NCI-H1417 (cell line): ENCODE measurements at regions not wholly inside any gene's neighbourhood (a gene's known extent, or its start where the extent isn't known, plus 50 kb on each side); places are given as distances from the start of the nearest gene placed in this dataset.

Experiments
- DNase-seq, 3 experiments: peaks; one replicate each; lab custom pipeline; 2025; lab: John Stamatoyannopoulos, UW

GRCh38 chr12:112559784-112560183, 141.0 kb downstream of the PTPN11 start:
- DNase-seq: no peak

- DNase-seq: peak in 1 of 3 experiments; percentile 16
These were observed 145.5 kb downstream of the PTPN11 start for GRCh38 chr12:112564160-112564784.

- no peak for DNase-seq
These were observed 149.9 kb downstream of the PTPN11 start for GRCh38 chr12:112568641-112569040.

GRCh38 chr12:112570096-112570495, 151.3 kb downstream of the PTPN11 start:
- DNase-seq: no peak

- DNase-seq: no peak
These were observed 154.4 kb downstream of the PTPN11 start for GRCh38 chr12:112573141-112573540.

GRCh38 chr12:112574896-112575558, 156.3 kb downstream of the PTPN11 start:
- DNase-seq: no peak

GRCh38 chr12:112575559-112576067, 156.9 kb downstream of the PTPN11 start:
- DNase-seq: no peak

GRCh38 chr12:112577473-112578329, 159.0 kb downstream of the PTPN11 start:
- DNase-seq: peak in 2 of 3 experiments; percentile 39 to 75

GRCh38 chr12:112584266-112584722, 165.5 kb downstream of the PTPN11 start:
- peak in 2 of 3 experiments; percentile 16 to 55 for DNase-seq

GRCh38 chr12:112586148-112586783, 167.5 kb downstream of the PTPN11 start:
- no peak for DNase-seq

- DNase-seq: no peak
These were observed 170.5 kb downstream of the PTPN11 start for GRCh38 chr12:112589275-112589674.

GRCh38 chr12:112590281-112590680, 171.5 kb downstream of the PTPN11 start:
- no peak for DNase-seq

- no peak for DNase-seq
These were observed 172.7 kb downstream of the PTPN11 start for GRCh38 chr12:112591488-112591887.

- DNase-seq: no peak
These were observed 176.7 kb downstream of the PTPN11 start for GRCh38 chr12:112595410-112595809.

- DNase-seq: no peak
These were observed 179.2 kb downstream of the PTPN11 start for GRCh38 chr12:112597986-112598385.

- DNase-seq: peak in 1 of 3 experiments; percentile 48
These were observed 179.9 kb downstream of the PTPN11 start for GRCh38 chr12:112598626-112599025.

GRCh38 chr12:112599871-112600270, 181.1 kb downstream of the PTPN11 start:
- no peak for DNase-seq

GRCh38 chr12:112602150-112602549, 183.4 kb downstream of the PTPN11 start:
- DNase-seq: no peak

- DNase-seq: no peak
These were observed 184.8 kb upstream of the RPH3A start for GRCh38 chr12:112606611-112607365.

- DNase-seq: peak in 1 of 3 experiments; percentile 30
These were observed 184.1 kb upstream of the RPH3A start for GRCh38 chr12:112607427-112607826.

GRCh38 chr12:112611908-112612307, 179.6 kb upstream of the RPH3A start:
- DNase-seq: peak in 1 of 3 experiments; percentile 13
